ENCODE measurements at regions not wholly inside any gene's neighbourhood (a gene's known extent, or its start where the extent isn't known, plus 50 kb on each side); places are given as distances from the start of the nearest gene placed in this dataset.
"Not testable (repeated sequence)": the region's sequence is repeated elsewhere in the genome, so short reads cannot be mapped to it uniquely, and the experiment has no call there.

GRCh38 chr9:40939888-40940209, 188.6 kb downstream of the FOXD4L6 start:
- not testable (repeated sequence) for TF ChIP-seq POLR2A, POLR2AphosphoS5 (IDR thresholded peaks at IDR 0.05)

All from spleen (tissue), 3 donors.